DOHH2 (cell line): ENCODE measurements at regions not wholly inside any gene's neighbourhood (a gene's known extent, or its start where the extent isn't known, plus 50 kb on each side); places are given as distances from the start of the nearest gene placed in this dataset.

Experiments
- H3F3A ChIP-seq: fragments of 200-600 bp; sonication (generic), shearing (Covaris generic); 2 replicates; pipeline ENCODE4 v1.6.0; 2016; ENCODE audit warnings: antibody characterized with exemption, mild to moderate bottlenecking; ENCODE audit not compliant: control insufficient read depth, insufficient read depth
- H3K27ac ChIP-seq: fragments of 200-600 bp; sonication (generic); 2 replicates; pipeline ENCODE4 v1.5.1; 2014; ENCODE audit warnings: low read depth, mild to moderate bottlenecking, low read length, moderate library complexity
- H3K27me3 ChIP-seq: fragments of 200-600 bp; sonication (generic); 2 replicates; pipeline ENCODE4 v1.6.1; 2014; ENCODE audit warnings: mild to moderate bottlenecking, low read length, mixed read lengths; ENCODE audit not compliant: control insufficient read depth
- H3K36me3 ChIP-seq: fragments of 200-600 bp; sonication (generic); 2 replicates; pipeline ENCODE4 v1.6.1; 2014; ENCODE audit warnings: mild to moderate bottlenecking, low read length, moderate library complexity, mixed read lengths; ENCODE audit not compliant: control insufficient read depth
- H3K4me1 ChIP-seq: fragments of 200-600 bp; sonication (generic); 2 replicates; pipeline ENCODE4 v1.6.1; 2014; ENCODE audit warnings: mild to moderate bottlenecking, low read length, mixed read lengths; ENCODE audit not compliant: control insufficient read depth
- H3K4me2 ChIP-seq: fragments of 200-600 bp; sonication (generic); 2 replicates; pipeline ENCODE4 v1.6.0; 2014; ENCODE audit warnings: mild to moderate bottlenecking, low read length, moderate library complexity
- H3K4me3 ChIP-seq: fragments of 200-600 bp; sonication (generic); 2 replicates; pipeline ENCODE4 v1.5.1; 2014; ENCODE audit warnings: mild to moderate bottlenecking, low read length, mixed read lengths
- H3K79me2 ChIP-seq: fragments of 200-600 bp; sonication (generic); 2 replicates; pipeline ENCODE4 v1.6.1; 2014; ENCODE audit warnings: mild to moderate bottlenecking, low read length, mixed read lengths; ENCODE audit not compliant: control insufficient read depth
- H3K9me2 ChIP-seq: fragments of 200-600 bp; sonication (generic); replicated peaks from 2 replicates; pipeline ENCODE4 v1.6.1; 2014; ENCODE audit warnings: mild to moderate bottlenecking, low read length, mixed read lengths; ENCODE audit not compliant: control insufficient read depth
- H3K9me3 ChIP-seq: fragments of 200-600 bp; sonication (generic); 2 replicates; pipeline ENCODE4 v1.6.1; 2014; ENCODE audit warnings: antibody characterized with exemption, low read length, mixed read lengths; ENCODE audit not compliant: control insufficient read depth, insufficient read depth
- H4K20me1 ChIP-seq: fragments of 200-600 bp; sonication (generic); 2 replicates; pipeline ENCODE4 v1.6.0; 2014; ENCODE audit warnings: low read depth, mild to moderate bottlenecking, antibody characterized with exemption, low read length, moderate library complexity; ENCODE audit not compliant: control insufficient read depth, insufficient read depth
- CTCF ChIP-seq: fragments of 200-600 bp; sonication (generic); IDR thresholded peaks from one replicate; pipeline ENCODE4 v1.5.1; 2014; ENCODE audit warnings: antibody characterized with exemption, mild to moderate bottlenecking, low read depth, low read length; ENCODE audit not compliant: poor library complexity, severe bottlenecking
- EZH2phosphoT487 ChIP-seq: fragments of 200-600 bp; sonication (generic); IDR thresholded peaks from 2 replicates; pipeline ENCODE4 v1.6.1; 2017; ENCODE audit warnings: borderline replicate concordance, mild to moderate bottlenecking, antibody characterized with exemption, low read length, moderate library complexity, mixed read lengths

DNA sequence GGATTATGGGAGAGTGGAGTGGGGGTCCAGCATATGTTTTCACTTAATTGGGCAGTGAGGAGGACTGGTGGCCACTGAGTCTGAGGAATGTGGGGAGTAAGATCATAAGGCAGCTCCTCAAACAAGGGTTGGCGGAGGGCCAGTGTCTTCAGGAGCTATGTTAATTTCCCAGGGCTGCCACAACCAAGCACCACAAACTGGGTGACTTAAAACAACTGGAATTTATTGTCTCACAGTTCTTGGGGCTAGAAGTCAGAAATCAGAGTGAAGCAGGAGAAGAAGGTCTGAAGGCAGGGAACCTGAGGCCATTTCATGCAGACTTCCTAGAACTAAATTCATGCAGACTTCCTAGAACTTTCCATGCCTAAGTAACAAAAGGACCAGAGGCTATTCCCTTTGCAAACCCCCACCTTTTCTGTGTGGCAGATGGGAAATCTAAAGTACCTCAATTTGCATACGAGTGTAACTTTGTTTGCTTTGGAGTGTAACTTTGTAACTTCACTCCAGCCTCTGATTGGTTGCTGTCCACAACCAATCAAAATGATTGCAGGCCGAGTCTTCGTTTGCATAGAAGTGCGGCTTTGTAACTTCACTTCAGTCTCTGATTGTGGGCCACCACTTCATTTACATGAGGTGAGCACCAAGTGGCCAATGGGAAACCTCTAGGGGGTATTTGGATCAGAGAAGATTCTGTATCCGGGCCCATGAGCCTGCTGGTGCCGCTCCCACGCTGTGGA, 50.5 kb upstream of the ZBED5 start:
- no peak for TF ChIP-seq CTCF
- TF ChIP-seq EZH2phosphoT487, result no peak
- H3K9me2 ChIP-seq, result no peaks in the 10 kb centered on the region
- H3K9me3 ChIP-seq, result no peaks in the 10 kb centered on the region
- H3F3A ChIP-seq, result no peaks in the 10 kb centered on the region
- H3K36me3 ChIP-seq, result no peaks in the 10 kb centered on the region
- H4K20me1 ChIP-seq, result no peaks in the 10 kb centered on the region
- no peaks in the 10 kb centered on the region for H3K79me2 ChIP-seq
- no peak overlapping the region for H3K4me2 ChIP-seq
- H3K27ac ChIP-seq, result no peak overlapping the region
- no peak overlapping the region for H3K4me3 ChIP-seq
- peaks cover 7% of the 10 kb centered on the region; the same call in 1 of the 2 replicates for H3K27me3 ChIP-seq
- H3K4me1 ChIP-seq, result peaks cover 7% of the 10 kb centered on the region
